ENCODE measurements at regions not wholly inside any gene's neighbourhood (a gene's known extent, or its start where the extent isn't known, plus 50 kb on each side); places are given as distances from the start of the nearest gene placed in this dataset.

GRCh38 chr1:194584052-194584451 lies 1397.6 kb upstream of the B3GALT2 start:
- no peak for DNase-seq (ENCODE audit: low read depth, low spot score)

DNA sequence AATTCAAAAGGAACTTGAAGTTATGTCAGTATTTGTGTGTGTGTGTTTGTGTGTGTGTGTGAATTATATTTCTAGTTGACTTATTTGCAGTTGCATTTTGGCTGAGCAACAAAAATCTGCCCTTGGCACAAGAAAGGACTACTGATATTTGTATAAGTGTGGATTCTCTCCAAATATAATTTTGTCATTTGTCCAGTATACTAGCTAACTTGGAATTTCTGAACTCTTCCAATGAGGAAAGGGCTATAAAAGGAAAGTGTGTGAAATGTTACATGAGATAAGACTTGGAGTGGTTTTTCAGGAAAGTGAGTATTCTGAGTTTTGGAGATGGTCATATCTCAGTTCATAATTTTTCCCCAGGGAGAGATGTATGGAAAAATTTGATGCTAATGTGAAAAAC lies 1384.1 kb upstream of the B3GALT2 start:
- no peak for DNase-seq (ENCODE audit: low read depth, low spot score)

- DNase-seq (ENCODE audit: low read depth, low spot score), result no peak
Observed at GRCh38 chr1:194568610-194569009, 1382.2 kb upstream of the B3GALT2 start.

- no peak for DNase-seq (ENCODE audit: low read depth, low spot score)
Observed at GRCh38 chr1:194548071-194548470, 1361.7 kb upstream of the B3GALT2 start.

DNA sequence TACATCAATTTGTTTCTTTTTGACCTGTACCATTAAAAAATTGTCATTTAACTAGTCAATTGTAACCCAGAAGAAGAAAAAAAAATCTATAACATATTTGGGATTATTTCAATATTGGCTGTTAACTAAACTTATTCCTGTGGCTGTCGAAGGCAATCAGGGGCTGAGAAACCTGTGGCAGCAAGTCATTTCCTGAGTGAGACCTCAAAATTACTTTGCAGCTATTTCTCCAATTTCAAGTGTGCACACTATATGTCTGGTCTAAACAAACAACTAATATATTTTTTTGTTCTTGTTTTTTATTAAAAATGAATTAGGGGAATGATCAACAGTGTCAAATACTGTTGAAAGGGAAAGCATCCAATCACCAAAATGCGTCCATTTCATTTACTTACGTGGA lies 1357.6 kb upstream of the B3GALT2 start:
- DNase-seq (ENCODE audit: low read depth, low spot score), result no peak

- DNase-seq (ENCODE audit: low read depth, low spot score), result no peak
Observed at GRCh38 chr1:194538453-194538852, 1352.0 kb upstream of the B3GALT2 start.

DNA sequence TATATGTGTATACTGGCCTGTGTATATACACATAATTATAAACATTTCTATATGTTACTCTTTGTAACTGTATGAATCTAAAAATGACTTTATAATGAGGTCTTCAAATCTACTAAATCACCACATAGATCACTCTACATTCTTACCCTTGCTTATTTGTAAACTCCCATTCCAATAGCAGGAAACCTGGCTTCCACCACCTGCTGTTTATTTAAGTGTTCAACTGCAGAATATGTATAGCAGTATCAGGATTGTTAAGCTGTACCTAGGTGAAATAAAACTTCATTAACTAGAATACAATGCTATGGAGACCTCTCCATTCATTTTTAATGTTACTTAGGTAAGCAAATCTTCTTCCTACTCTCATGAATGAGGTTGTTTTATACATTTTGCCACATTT lies 1351.1 kb upstream of the B3GALT2 start:
- DNase-seq (ENCODE audit: low read depth, low spot score), result no peak

DNA sequence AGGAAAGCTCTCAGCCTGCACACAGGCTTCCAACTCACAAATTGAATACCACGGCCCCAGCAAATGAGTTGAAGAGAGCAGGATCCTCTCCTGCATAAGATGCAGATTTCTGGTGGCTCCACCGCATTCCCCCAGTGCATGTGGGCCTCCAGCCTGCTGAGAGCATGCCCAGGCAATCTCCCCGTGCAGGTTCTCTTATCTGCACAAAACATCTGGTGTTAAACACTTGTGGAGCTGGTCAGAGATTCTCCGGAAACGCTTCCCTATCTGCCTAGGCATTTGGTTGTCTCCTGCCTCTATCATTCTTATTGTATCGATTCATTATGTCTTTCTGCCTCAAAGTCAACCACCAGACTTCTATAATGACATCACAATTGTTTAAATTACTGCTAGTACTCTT lies 1349.0 kb upstream of the B3GALT2 start:
- DNase-seq (ENCODE audit: low read depth, low spot score), result no peak

- no peak for DNase-seq (ENCODE audit: low read depth, low spot score)
Observed at GRCh38 chr1:194534784-194535183, 1348.4 kb upstream of the B3GALT2 start.

GRCh38 chr1:194533641-194534040 lies 1347.2 kb upstream of the B3GALT2 start:
- no peak for DNase-seq (ENCODE audit: low read depth, low spot score)

GRCh38 chr1:194517567-194517966 lies 1331.2 kb upstream of the B3GALT2 start:
- no peak for DNase-seq (ENCODE audit: low read depth, low spot score)

GRCh38 chr1:194515916-194516315 lies 1329.5 kb upstream of the B3GALT2 start:
- DNase-seq (ENCODE audit: low read depth, low spot score), result no peak

DNA sequence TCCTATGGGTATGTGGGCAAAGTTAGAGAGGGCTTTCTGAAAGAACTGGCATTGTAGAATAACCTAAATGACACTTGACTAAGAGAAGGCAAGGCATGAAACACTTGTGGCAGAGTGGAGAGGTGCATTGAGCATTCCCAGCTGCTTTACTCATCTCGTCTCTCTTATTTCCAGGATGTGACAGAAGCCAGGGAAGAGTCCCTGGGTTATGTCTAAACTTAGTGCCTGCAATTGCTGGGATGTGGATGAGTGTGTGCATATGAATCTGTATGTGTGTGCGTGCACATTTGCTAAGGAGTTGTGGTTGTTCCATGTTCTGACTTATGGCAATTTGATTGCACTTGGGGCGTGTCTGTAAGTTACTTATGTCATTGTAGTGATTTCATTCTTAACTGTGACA lies 1326.5 kb upstream of the B3GALT2 start:
- no peak for DNase-seq (ENCODE audit: low read depth, low spot score)

GRCh38 chr1:194512345-194512744 lies 1325.9 kb upstream of the B3GALT2 start:
- no peak for DNase-seq (ENCODE audit: low read depth, low spot score)

- DNase-seq (ENCODE audit: low read depth, low spot score), result no peak
Observed at GRCh38 chr1:194503209-194503608, 1316.8 kb upstream of the B3GALT2 start.

GRCh38 chr1:194495434-194495833 lies 1309.0 kb upstream of the B3GALT2 start:
- DNase-seq (ENCODE audit: low read depth, low spot score), result no peak

- no peak for DNase-seq (ENCODE audit: low read depth, low spot score)
Observed at GRCh38 chr1:194487172-194487571, 1300.8 kb upstream of the B3GALT2 start.

GRCh38 chr1:194485432-194485831 lies 1299.0 kb upstream of the B3GALT2 start:
- no peak for DNase-seq (ENCODE audit: low read depth, low spot score)

GRCh38 chr1:194478731-194479130 lies 1292.3 kb upstream of the B3GALT2 start:
- DNase-seq (ENCODE audit: low read depth, low spot score), result no peak

DNA sequence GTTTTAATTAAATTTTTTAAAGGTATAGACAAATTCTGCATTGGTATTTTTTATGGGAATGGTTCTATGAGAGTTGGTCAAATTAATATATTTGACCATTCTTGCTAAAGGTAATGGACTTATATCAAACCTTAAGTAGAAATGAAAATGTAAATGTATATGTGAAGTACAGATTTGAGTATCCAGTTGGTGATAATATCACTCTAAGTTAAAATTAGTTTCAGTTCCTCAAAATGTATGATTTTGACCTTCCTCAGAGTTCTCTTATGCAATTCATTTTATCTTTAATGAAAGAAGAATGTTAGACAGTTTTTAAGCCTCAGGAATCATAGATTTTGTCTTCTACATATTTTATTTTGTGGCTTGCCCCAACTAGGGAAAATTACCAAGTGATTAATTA lies 1291.5 kb upstream of the B3GALT2 start:
- DNase-seq (ENCODE audit: low read depth, low spot score), result no peak

DNA sequence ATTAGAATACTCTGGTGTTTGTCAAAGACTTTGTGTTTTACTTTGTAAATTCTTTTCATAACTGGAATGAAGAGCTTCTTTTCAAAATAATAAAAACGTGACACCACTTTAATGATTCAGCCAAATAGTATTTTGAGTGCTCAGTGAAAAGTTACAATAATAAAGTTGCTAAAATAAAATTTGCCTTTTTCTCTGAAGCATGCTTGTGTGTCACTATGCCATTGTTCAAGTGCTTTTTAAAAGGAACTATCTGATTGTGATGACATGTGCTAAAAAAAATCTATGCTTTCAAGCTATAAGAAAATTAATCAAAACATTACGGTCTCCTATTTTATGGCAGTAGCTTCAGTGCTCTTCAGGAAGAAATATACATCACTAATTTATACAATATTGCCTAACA lies 1290.5 kb upstream of the B3GALT2 start:
- no peak for DNase-seq (ENCODE audit: low read depth, low spot score)

DNA sequence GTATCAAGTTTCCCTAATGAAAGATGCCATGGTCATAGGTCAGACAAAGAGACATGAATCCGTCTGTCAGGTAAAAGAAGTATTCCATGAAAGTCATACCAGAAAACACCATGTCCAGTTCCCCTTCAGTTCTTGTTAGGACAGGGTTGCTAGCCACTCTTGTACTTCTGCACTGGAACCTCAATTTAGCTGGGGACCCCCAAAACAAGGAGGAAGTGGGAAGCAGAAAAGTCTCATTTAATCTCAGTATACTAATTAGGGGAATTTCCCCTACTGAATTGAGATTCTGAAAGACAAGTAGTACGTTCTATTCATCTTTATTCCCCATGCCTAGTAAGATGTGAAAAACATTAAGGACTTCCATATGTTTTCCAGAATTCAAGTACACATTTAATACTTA lies 1289.9 kb upstream of the B3GALT2 start:
- no peak for DNase-seq (ENCODE audit: low read depth, low spot score)

- no peak for DNase-seq (ENCODE audit: low read depth, low spot score)
Observed at GRCh38 chr1:194474701-194475100, 1288.3 kb upstream of the B3GALT2 start.

DNA sequence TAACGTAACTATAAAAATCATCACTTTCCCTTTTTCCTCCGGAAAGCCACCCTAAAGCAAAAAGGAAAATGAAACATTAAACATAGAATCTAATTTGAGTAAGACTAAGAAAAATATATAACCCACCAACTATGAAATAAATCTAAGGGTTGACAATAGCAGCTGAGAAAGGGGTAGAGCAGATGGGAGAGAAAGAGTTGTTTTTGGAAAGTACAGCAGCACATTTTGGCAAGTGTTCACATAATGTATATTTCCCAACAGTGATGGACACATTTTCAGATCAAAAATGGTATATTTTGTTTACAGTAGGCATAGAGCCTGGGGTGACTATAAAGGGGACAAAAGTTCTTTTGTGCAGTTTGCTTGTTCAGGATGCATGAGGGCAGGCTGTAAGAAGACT lies 1287.4 kb upstream of the B3GALT2 start:
- DNase-seq (ENCODE audit: low read depth, low spot score), result no peak

- no peak for DNase-seq (ENCODE audit: low read depth, low spot score)
Observed at GRCh38 chr1:194469282-194469681, 1282.9 kb upstream of the B3GALT2 start.
